HepG2 (cell line): ENCODE measurements at regions not wholly inside any gene's neighbourhood (a gene's known extent, or its start where the extent isn't known, plus 50 kb on each side); places are given as distances from the start of the nearest gene placed in this dataset.

ENCODE experiments used
- CHD4 ChIP-seq: fragments of 200-600 bp; sonication (generic); IDR thresholded peaks from 2 replicates; pipeline ENCODE4 v1.7.0; 2017; ENCODE audit warnings: mild to moderate bottlenecking, low read length, borderline replicate concordance
- HNF4A ChIP-seq: sonication (generic); formaldehyde crosslinking; IDR thresholded peaks from 2 replicates; pipeline ENCODE4 v1.4.0; 2020; ENCODE audit warnings: missing genetic modification reagents
- POLR2AphosphoS5 ChIP-seq: IDR thresholded peaks from 2 replicates; pipeline ENCODE4 v1.6.1; 2012; ENCODE audit warnings: low read depth, low read length
- ZNF282 ChIP-seq: fragments of 450-650 bp; IDR thresholded peaks from 2 replicates; pipeline ENCODE4 v1.6.1; 2018; ENCODE audit not compliant: partially characterized antibody

DNA sequence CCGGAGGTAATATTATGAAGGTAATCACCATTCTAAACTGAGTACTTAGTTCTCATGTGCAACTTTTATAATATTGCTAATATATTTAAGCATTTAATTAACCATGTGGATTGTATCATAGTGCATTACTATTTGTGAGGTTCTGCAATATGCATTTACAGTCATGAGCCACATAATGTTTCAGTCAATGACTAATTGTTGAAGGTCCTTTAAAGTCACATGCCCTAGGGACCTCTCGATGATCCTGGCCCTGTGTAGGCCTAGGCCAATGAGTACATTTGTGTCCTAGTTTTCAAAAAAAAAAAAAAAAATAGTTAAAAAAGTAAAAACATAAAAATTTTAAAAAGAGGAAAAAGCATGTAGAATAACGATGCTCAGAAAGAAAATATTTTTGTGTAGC lies 298.0 kb downstream of the DSEL start:
- TF ChIP-seq HNF4A (CRISPR knock-in tag) (no peak), CHD4 (no peak), POLR2AphosphoS5 (no peak), ZNF282 (no peak)
